ENCODE measurements at regions not wholly inside any gene's neighbourhood (a gene's known extent, or its start where the extent isn't known, plus 50 kb on each side); places are given as distances from the start of the nearest gene placed in this dataset.

DNA sequence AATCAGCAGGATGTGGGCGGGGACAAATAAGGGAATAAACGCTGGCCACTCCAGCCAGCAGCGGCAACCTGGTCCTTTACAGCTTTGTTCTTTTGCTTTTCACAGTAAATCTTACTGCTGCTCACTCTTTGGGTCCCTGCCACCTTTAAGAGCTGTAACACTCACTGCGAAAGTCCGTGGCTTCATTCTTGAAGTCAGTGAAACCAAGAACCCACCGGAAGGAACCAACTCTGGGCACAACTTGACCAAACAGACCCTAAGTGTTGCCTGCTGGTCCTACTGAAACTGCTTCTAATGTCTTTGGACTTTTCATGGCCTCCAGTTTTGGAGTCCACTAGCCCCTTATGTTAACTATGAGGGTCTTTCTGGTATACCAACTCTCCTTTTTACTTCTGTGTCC, 566.2 kb upstream of the IGFBP7 start:
- no peaks in the 10 kb centered on the region for H3K4me1 ChIP-seq
- H3K36me3 ChIP-seq, result no peaks in the 10 kb centered on the region
- no peak overlapping the region for H3K27ac ChIP-seq
- no peak for TF ChIP-seq POLR2A (IDR thresholded peaks at IDR 0.05)
- TF ChIP-seq, protein P1, sequence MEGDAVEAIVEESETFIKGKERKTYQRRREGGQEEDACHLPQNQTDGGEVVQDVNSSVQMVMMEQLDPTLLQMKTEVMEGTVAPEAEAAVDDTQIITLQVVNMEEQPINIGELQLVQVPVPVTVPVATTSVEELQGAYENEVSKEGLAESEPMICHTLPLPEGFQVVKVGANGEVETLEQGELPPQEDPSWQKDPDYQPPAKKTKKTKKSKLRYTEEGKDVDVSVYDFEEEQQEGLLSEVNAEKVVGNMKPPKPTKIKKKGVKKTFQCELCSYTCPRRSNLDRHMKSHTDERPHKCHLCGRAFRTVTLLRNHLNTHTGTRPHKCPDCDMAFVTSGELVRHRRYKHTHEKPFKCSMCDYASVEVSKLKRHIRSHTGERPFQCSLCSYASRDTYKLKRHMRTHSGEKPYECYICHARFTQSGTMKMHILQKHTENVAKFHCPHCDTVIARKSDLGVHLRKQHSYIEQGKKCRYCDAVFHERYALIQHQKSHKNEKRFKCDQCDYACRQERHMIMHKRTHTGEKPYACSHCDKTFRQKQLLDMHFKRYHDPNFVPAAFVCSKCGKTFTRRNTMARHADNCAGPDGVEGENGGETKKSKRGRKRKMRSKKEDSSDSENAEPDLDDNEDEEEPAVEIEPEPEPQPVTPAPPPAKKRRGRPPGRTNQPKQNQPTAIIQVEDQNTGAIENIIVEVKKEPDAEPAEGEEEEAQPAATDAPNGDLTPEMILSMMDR (IDR thresholded peaks at IDR 0.05), result no peak
- TF ChIP-seq POLR2AphosphoS5 (IDR thresholded peaks at IDR 0.05; ENCODE audit: insufficient read depth in 1 of 2, low read depth in 1 of 2), result no peak
- no peaks in the 10 kb centered on the region for H3K9me3 ChIP-seq
- no peak for DNase-seq (ENCODE audit: extremely low spot score in 2 of 2)
- H3K4me3 ChIP-seq, result no peak overlapping the region
- H3K27me3 ChIP-seq, result no peaks in the 10 kb centered on the region
- intact Hi-C loops (cut with DNase I), result no loop called here

DNA sequence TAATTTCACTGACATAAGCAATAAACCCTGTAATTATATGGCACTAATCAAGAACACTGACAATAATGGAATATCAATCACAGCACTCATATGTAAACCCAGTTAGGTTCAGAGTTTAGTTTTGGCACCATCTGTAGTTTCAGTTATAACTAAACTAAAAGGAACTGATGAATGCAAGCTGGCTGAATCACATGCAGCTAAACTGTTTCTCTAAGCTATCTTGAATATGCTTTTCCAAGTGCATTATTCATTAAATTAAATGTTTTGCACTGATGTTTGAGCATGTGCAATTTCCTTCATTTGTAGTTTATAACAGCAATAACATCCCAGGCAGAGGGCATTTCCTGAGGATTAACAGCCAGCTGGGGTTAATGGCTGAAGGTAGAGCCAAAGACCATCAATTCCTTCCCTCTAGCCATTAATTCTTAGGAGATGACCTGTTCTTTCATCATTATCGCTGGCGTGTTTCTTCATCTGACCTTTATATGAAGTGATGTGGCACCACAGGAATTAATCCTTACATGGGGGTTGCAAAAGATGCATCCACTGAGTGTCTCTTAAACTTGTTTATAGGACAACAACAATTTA, 562.8 kb upstream of the IGFBP7 start:
- H3K4me3 ChIP-seq, result no peak overlapping the region
- intact Hi-C loops (cut with DNase I), result no loop called here
- no peaks in the 10 kb centered on the region for H3K36me3 ChIP-seq
- no peak overlapping the region for H3K27ac ChIP-seq
- H3K4me1 ChIP-seq, result no peaks in the 10 kb centered on the region
- H3K9me3 ChIP-seq, result no peaks in the 10 kb centered on the region
- DNase-seq (ENCODE audit: extremely low spot score in 2 of 2), result no peak
- H3K27me3 ChIP-seq, result no peaks in the 10 kb centered on the region
- no peak for TF ChIP-seq POLR2A (IDR thresholded peaks at IDR 0.05)

DNA sequence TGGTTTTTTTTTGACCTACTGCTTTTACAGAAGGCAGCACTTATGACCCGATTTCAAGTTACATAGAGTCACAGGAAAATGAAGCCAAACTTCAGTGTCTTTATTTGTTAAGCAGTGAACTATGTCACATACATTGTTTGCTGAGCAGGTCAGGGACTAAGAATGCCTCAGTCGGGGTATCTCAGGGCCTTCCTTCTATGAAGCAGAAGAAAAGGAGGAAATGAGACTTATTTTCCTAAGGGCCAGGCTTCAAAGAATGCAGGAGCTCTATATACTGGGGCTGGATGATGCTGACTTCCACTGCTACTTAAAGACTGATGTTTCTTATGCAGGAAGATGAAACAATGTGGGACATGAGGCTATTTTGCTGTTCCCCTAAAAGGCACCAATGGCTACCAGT, 558.4 kb upstream of the IGFBP7 start:
- intact Hi-C loops (cut with DNase I), result no loop called here
- no peak overlapping the region for H3K27ac ChIP-seq
- TF ChIP-seq POLR2A (IDR thresholded peaks at IDR 0.05) (no peak), POLR2AphosphoS5 (IDR thresholded peaks at IDR 0.05; ENCODE audit: insufficient read depth in 1 of 2, low read depth in 1 of 2) (no peak)
- TF ChIP-seq, protein P1 (IDR thresholded peaks at IDR 0.05), result no peak

DNA sequence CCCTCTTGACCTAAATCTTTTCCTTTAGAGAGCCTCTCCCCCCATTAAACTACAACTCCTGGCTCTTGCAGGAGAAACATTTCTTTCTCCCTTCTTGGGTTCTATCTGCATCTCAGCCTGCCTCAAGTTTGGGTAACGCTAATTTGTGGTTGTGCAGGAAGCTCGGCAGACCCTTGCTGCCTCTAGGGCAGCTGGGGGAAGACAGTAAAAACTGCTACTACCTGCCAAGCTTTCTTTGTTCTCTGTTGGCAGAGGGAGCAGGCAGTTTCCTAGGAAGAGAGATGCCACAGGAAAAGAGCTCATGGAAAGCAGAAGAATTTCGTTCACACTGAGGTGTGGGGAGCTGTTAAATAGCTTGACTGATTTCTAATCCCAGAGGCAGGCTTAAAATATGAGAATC, 555.6 kb upstream of the IGFBP7 start:
- Histone ChIP-seq H3K4me1 (no peaks in the 10 kb centered on the region), H3K9me3 (no peaks in the 10 kb centered on the region), H3K4me3 (no peak overlapping the region), H3K27me3 (no peaks in the 10 kb centered on the region), H3K36me3 (no peaks in the 10 kb centered on the region), H3K27ac (no peak overlapping the region)
- DNase-seq (ENCODE audit: extremely low spot score in 2 of 2), result no peak
- intact Hi-C loops (cut with DNase I), result no loop called here
- TF ChIP-seq POLR2AphosphoS5 (IDR thresholded peaks at IDR 0.05; ENCODE audit: insufficient read depth in 1 of 2, low read depth in 1 of 2), result no peak
- TF ChIP-seq, protein P1 (IDR thresholded peaks at IDR 0.05), result no peak
- no peak for TF ChIP-seq POLR2A (IDR thresholded peaks at IDR 0.05)

More for the DNA sequence above, 558.4 kb upstream of the IGFBP7 start:
- Histone ChIP-seq H3K9me3 (no peaks in the 10 kb centered on the region), H3K4me1 (no peaks in the 10 kb centered on the region), H3K36me3 (no peaks in the 10 kb centered on the region), H3K4me3 (no peak overlapping the region), H3K27me3 (no peaks in the 10 kb centered on the region)
- DNase-seq (ENCODE audit: extremely low spot score in 2 of 2), result no peak

DNA sequence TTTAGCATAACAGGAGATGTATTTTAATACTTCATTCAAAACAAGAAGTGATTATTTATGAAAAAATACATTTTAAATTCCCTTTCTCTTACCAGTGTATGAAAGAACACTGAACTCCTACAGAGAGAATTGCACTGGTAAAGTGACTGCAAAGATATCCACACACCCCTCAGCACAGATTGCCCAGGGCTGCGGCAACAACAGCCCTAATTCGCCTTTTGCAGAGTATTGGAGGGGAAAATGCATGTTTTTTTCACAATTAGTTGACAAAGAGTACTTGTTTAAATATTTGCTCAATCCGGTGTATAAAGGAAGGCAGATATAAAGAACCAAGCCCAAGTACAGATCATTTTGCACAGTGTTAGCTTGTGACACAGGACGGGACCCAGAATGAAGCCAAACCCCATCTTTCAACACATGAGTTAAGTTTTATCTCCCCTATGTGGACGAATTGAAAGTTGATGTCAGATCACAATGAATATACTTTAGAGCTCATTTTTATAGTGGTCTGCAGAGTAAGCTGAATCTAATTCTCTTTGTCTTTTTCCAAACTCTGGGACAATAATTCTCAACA, 551.4 kb upstream of the IGFBP7 start:
- no peak for DNase-seq (ENCODE audit: extremely low spot score in 2 of 2)
- no peak overlapping the region for H3K27ac ChIP-seq
- no peaks in the 10 kb centered on the region for H3K9me3 ChIP-seq
- H3K27me3 ChIP-seq, result no peaks in the 10 kb centered on the region
- intact Hi-C loops (cut with DNase I), result no loop called here
- H3K4me1 ChIP-seq, result no peaks in the 10 kb centered on the region
- no peak overlapping the region for H3K4me3 ChIP-seq
- TF ChIP-seq, protein P1 (IDR thresholded peaks at IDR 0.05), result no peak
- TF ChIP-seq POLR2AphosphoS5 (IDR thresholded peaks at IDR 0.05; ENCODE audit: insufficient read depth in 1 of 2, low read depth in 1 of 2), result no peak
- TF ChIP-seq POLR2A (IDR thresholded peaks at IDR 0.05), result no peak
- no peaks in the 10 kb centered on the region for H3K36me3 ChIP-seq
